HEK293 (cell line): ENCODE measurements at regions not wholly inside any gene's neighbourhood (a gene's known extent, or its start where the extent isn't known, plus 50 kb on each side); places are given as distances from the start of the nearest gene placed in this dataset.

Experiments
- CTCF ChIA-PET: fragments of 350-600 bp; formaldehyde crosslinking; extraction: SDS; loops from one replicate; lab custom pipeline; 2021; ENCODE audit warnings: antibody characterized with exemption; lab: Yijun Ruan, JAX
- POLR2A ChIA-PET: fragments of 300-600 bp; formaldehyde crosslinking; extraction: SDS; loops from one replicate; lab custom pipeline; 2020; ENCODE audit warnings: antibody characterized with exemption, inconsistent platforms; lab: Yijun Ruan, JAX
- H3K27ac ChIP-seq: fragments of 200-500 bp; sonication (Bioruptor generic); 2 replicates; pipeline ENCODE4 v1.5.1; 2014; ENCODE audit warnings: low read depth, low read length, control low read depth, inconsistent platforms; ENCODE audit errors: extremely low read depth
- H3K36me3 ChIP-seq, 2 experiments: fragments of 200-500 bp in 1 of 2; sonication (Bioruptor generic) in 1 of 2; 1 replicate in 1 of 2; 2 replicates in 1 of 2; pipeline ENCODE4 v1.5.1; 2014 to 2017; ENCODE audit warnings: inconsistent platforms in 2 of 2, low read length in 2 of 2; ENCODE audit not compliant: control insufficient read depth in 2 of 2, insufficient read depth in 1 of 2
- H3K4me1 ChIP-seq: fragments of 200-500 bp; sonication (Bioruptor generic); 2 replicates; pipeline ENCODE4 v1.5.1; 2014; ENCODE audit warnings: mild to moderate bottlenecking, low read length, inconsistent platforms; ENCODE audit not compliant: control insufficient read depth, insufficient read depth
- H3K4me3 ChIP-seq: 2 replicates; pipeline ENCODE4 v1.5.1; 2011; ENCODE audit warnings: low read depth, mild to moderate bottlenecking, control low read depth, low read length, moderate library complexity
- H3K9me3 ChIP-seq: fragments of 200-500 bp; sonication (Bioruptor generic); 2 replicates; pipeline ENCODE4 v1.5.1; 2014; ENCODE audit warnings: low read depth, low read length, inconsistent platforms; ENCODE audit not compliant: control insufficient read depth, insufficient read depth
- KLF8 ChIP-seq: fragments of 450-650 bp; formaldehyde crosslinking; IDR thresholded peaks from 2 replicates; pipeline ENCODE4 v1.5.1; 2016; ENCODE audit warnings: missing biosample characterization, missing genetic modification characterization
- RBAK ChIP-seq: fragments of 450-650 bp; formaldehyde crosslinking; IDR thresholded peaks from 2 replicates; pipeline ENCODE4 v1.5.1; 2016; ENCODE audit warnings: missing biosample characterization, missing genetic modification characterization
- SCRT2 ChIP-seq: fragments of 450-650 bp; formaldehyde crosslinking; IDR thresholded peaks from 2 replicates; pipeline ENCODE4 v1.5.1; 2016; ENCODE audit warnings: missing biosample characterization, missing genetic modification characterization
- YY1 ChIP-seq: fragments of 450-650 bp; formaldehyde crosslinking; IDR thresholded peaks from 2 replicates; pipeline ENCODE4 v1.5.1; 2018; ENCODE audit warnings: missing biosample characterization, missing genetic modification characterization
- ZNF416 ChIP-seq: fragments of 450-650 bp; formaldehyde crosslinking; IDR thresholded peaks from 2 replicates; pipeline ENCODE4 v1.5.1; 2016; ENCODE audit warnings: missing biosample characterization, missing genetic modification characterization
- ZNF558 ChIP-seq: fragments of 450-650 bp; formaldehyde crosslinking; IDR thresholded peaks from 2 replicates; pipeline ENCODE4 v1.5.1; 2016; ENCODE audit warnings: missing biosample characterization, missing genetic modification characterization
- ZNF596 ChIP-seq: fragments of 450-650 bp; IDR thresholded peaks from 2 replicates; pipeline ENCODE4 v1.5.0; 2018; ENCODE audit warnings: missing biosample characterization, mild to moderate bottlenecking, missing genetic modification characterization, moderate library complexity
- ZNF654 ChIP-seq: fragments of 450-650 bp; formaldehyde crosslinking; IDR thresholded peaks from 2 replicates; pipeline ENCODE4 v1.5.1; 2016; ENCODE audit warnings: low read depth, missing biosample characterization, missing genetic modification characterization
- ZNF707 ChIP-seq: fragments of 450-650 bp; formaldehyde crosslinking; IDR thresholded peaks from 2 replicates; pipeline ENCODE4 v1.5.1; 2016; ENCODE audit warnings: missing biosample characterization, missing genetic modification characterization
- ZNF768 ChIP-seq: fragments of 450-650 bp; formaldehyde crosslinking; IDR thresholded peaks from 2 replicates; pipeline ENCODE4 v1.5.1; 2018; ENCODE audit warnings: missing biosample characterization, mild to moderate bottlenecking, missing genetic modification characterization
- ZNF777 ChIP-seq: fragments of 450-650 bp; formaldehyde crosslinking; IDR thresholded peaks from 2 replicates; pipeline ENCODE4 v1.5.1; 2017; ENCODE audit warnings: missing biosample characterization, missing genetic modification characterization, borderline replicate concordance
- TF ChIP-seq, protein P1 (sequence below): fragments of 450-650 bp; formaldehyde crosslinking; IDR thresholded peaks from 2 replicates; pipeline ENCODE4 v1.5.1; 2016; ENCODE audit warnings: missing biosample characterization, missing genetic modification characterization
- TF ChIP-seq, protein P2 (sequence below): fragments of 450-650 bp; formaldehyde crosslinking; IDR thresholded peaks from 2 replicates; pipeline ENCODE4 v1.5.1; 2016; ENCODE audit warnings: missing biosample characterization, missing genetic modification characterization
- TF ChIP-seq, protein P3 (sequence below): fragments of 450-650 bp; formaldehyde crosslinking; IDR thresholded peaks from 2 replicates; pipeline ENCODE4 v1.5.1; 2016; ENCODE audit warnings: missing biosample characterization, missing genetic modification characterization
- TF ChIP-seq, protein P4 (sequence below): fragments of 450-650 bp; formaldehyde crosslinking; IDR thresholded peaks from 2 replicates; pipeline ENCODE4 v1.5.1; 2017; ENCODE audit warnings: missing biosample characterization, missing genetic modification characterization
- TF ChIP-seq, protein P5 (sequence below): fragments of 450-650 bp; formaldehyde crosslinking; IDR thresholded peaks from 2 replicates; pipeline ENCODE4 v1.5.1; 2016; ENCODE audit warnings: missing biosample characterization, missing genetic modification characterization
- TF ChIP-seq, protein P6 (sequence below): fragments of 450-650 bp; formaldehyde crosslinking; IDR thresholded peaks from 2 replicates; pipeline ENCODE4 v1.5.1; 2016; ENCODE audit warnings: missing biosample characterization, missing genetic modification characterization

DNA sequence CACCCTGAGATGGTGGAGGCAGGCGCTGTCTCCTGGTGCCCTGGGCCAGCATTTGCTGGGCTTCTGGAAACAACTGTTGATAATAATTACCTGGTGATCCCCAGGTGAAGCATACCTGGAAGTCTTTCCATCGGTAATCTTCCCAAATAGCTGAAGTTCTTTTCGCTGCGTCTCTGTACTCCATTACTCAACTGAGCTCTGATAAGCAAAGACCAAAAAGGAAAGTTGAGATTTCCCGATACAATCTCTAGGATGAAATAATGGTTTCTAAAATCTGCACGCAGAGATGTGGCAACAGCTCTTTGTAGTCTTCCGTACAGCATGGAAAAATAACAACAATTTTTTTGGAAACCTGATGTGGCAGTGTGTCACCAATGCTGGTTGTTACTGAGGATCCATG, 226.5 kb downstream of the GATA3 start:
- Histone ChIP-seq H3K36me3 (no peaks in the 10 kb centered on the region), H3K9me3 (no peaks in the 10 kb centered on the region), H3K27ac (no peak overlapping the region), H3K4me1 (no peaks in the 10 kb centered on the region), H3K4me3 (no peak overlapping the region)
- no peak for TF ChIP-seq ZNF654 (tag by site-specific recombination)
- TF ChIP-seq RBAK = no peak
- TF ChIP-seq KLF8 (tag by site-specific recombination) = no peak
- no peak for TF ChIP-seq YY1 (tag by site-specific recombination)
- TF ChIP-seq, protein P1, sequence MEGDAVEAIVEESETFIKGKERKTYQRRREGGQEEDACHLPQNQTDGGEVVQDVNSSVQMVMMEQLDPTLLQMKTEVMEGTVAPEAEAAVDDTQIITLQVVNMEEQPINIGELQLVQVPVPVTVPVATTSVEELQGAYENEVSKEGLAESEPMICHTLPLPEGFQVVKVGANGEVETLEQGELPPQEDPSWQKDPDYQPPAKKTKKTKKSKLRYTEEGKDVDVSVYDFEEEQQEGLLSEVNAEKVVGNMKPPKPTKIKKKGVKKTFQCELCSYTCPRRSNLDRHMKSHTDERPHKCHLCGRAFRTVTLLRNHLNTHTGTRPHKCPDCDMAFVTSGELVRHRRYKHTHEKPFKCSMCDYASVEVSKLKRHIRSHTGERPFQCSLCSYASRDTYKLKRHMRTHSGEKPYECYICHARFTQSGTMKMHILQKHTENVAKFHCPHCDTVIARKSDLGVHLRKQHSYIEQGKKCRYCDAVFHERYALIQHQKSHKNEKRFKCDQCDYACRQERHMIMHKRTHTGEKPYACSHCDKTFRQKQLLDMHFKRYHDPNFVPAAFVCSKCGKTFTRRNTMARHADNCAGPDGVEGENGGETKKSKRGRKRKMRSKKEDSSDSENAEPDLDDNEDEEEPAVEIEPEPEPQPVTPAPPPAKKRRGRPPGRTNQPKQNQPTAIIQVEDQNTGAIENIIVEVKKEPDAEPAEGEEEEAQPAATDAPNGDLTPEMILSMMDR = no peak
- TF ChIP-seq ZNF768 (tag by site-specific recombination) = no peak
- no peak for TF ChIP-seq ZNF777 (tag by site-specific recombination)
- no peak for TF ChIP-seq ZNF707 (tag by site-specific recombination)
- TF ChIP-seq, protein P2, sequence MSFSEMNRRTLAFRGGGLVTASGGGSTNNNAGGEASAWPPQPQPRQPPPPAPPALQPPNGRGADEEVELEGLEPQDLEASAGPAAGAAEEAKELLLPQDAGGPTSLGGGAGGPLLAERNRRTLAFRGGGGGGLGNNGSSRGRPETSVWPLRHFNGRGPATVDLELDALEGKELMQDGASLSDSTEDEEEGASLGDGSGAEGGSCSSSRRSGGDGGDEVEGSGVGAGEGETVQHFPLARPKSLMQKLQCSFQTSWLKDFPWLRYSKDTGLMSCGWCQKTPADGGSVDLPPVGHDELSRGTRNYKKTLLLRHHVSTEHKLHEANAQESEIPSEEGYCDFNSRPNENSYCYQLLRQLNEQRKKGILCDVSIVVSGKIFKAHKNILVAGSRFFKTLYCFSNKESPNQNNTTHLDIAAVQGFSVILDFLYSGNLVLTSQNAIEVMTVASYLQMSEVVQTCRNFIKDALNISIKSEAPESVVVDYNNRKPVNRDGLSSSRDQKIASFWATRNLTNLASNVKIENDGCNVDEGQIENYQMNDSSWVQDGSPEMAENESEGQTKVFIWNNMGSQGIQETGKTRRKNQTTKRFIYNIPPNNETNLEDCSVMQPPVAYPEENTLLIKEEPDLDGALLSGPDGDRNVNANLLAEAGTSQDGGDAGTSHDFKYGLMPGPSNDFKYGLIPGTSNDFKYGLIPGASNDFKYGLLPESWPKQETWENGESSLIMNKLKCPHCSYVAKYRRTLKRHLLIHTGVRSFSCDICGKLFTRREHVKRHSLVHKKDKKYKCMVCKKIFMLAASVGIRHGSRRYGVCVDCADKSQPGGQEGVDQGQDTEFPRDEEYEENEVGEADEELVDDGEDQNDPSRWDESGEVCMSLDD (tag by site-specific recombination) = no peak
- TF ChIP-seq, protein P3, sequence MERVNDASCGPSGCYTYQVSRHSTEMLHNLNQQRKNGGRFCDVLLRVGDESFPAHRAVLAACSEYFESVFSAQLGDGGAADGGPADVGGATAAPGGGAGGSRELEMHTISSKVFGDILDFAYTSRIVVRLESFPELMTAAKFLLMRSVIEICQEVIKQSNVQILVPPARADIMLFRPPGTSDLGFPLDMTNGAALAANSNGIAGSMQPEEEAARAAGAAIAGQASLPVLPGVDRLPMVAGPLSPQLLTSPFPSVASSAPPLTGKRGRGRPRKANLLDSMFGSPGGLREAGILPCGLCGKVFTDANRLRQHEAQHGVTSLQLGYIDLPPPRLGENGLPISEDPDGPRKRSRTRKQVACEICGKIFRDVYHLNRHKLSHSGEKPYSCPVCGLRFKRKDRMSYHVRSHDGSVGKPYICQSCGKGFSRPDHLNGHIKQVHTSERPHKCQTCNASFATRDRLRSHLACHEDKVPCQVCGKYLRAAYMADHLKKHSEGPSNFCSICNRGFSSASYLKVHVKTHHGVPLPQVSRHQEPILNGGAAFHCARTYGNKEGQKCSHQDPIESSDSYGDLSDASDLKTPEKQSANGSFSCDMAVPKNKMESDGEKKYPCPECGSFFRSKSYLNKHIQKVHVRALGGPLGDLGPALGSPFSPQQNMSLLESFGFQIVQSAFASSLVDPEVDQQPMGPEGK = no peak
- ChIA-PET CTCF (no interaction called here), POLR2A (no interaction called here)

DNA sequence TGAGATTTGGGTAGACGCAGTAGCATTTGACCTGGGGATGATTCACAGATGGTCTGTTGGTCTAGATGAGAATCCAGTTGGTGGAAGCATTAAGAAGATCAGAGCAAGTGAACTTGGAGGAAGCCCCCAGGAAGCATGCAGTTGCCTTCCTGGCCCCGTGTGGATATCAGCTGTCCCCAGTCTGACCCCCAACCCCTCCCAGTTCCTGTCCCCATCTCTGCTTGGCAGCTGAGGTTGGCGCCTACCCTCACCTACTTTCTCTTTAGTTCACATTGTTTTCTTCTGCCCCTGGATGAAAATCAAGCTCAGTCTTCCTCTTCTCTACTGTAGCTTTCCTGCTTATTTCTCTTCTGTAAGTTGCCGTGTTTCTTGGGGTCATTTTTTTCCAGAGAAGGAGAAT, 227.9 kb downstream of the GATA3 start:
- no peak for TF ChIP-seq SCRT2 (tag by site-specific recombination)
- TF ChIP-seq ZNF558 (tag by site-specific recombination) = no peak
- no peak for TF ChIP-seq ZNF596
- TF ChIP-seq, protein P4, sequence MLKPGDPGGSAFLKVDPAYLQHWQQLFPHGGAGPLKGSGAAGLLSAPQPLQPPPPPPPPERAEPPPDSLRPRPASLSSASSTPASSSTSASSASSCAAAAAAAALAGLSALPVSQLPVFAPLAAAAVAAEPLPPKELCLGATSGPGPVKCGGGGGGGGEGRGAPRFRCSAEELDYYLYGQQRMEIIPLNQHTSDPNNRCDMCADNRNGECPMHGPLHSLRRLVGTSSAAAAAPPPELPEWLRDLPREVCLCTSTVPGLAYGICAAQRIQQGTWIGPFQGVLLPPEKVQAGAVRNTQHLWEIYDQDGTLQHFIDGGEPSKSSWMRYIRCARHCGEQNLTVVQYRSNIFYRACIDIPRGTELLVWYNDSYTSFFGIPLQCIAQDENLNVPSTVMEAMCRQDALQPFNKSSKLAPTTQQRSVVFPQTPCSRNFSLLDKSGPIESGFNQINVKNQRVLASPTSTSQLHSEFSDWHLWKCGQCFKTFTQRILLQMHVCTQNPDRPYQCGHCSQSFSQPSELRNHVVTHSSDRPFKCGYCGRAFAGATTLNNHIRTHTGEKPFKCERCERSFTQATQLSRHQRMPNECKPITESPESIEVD (tag by site-specific recombination) = no peak
- no peak for TF ChIP-seq ZNF416 (tag by site-specific recombination)
- TF ChIP-seq, protein P5, sequence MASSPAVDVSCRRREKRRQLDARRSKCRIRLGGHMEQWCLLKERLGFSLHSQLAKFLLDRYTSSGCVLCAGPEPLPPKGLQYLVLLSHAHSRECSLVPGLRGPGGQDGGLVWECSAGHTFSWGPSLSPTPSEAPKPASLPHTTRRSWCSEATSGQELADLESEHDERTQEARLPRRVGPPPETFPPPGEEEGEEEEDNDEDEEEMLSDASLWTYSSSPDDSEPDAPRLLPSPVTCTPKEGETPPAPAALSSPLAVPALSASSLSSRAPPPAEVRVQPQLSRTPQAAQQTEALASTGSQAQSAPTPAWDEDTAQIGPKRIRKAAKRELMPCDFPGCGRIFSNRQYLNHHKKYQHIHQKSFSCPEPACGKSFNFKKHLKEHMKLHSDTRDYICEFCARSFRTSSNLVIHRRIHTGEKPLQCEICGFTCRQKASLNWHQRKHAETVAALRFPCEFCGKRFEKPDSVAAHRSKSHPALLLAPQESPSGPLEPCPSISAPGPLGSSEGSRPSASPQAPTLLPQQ (tag by site-specific recombination) = no peak
- TF ChIP-seq, protein P6, sequence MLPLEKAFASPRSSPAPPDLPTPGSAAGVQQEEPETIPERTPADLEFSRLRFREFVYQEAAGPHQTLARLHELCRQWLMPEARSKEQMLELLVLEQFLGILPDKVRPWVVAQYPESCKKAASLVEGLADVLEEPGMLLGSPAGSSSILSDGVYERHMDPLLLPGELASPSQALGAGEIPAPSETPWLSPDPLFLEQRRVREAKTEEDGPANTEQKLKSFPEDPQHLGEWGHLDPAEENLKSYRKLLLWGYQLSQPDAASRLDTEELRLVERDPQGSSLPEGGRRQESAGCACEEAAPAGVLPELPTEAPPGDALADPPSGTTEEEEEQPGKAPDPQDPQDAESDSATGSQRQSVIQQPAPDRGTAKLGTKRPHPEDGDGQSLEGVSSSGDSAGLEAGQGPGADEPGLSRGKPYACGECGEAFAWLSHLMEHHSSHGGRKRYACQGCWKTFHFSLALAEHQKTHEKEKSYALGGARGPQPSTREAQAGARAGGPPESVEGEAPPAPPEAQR (tag by site-specific recombination) = no peak
- TF ChIP-seq, all 188 proteins: peak for 0
- POLR2A ChIA-PET = no interaction called here

More for the DNA sequence above, 227.9 kb downstream of the GATA3 start:
- Histone ChIP-seq H3K27ac (no peak overlapping the region), H3K4me1 (no peaks in the 10 kb centered on the region), H3K9me3 (no peaks in the 10 kb centered on the region), H3K36me3 (no peaks in the 10 kb centered on the region), H3K4me3 (no peak overlapping the region)
- CTCF ChIA-PET = no interaction called here
